ENCODE measurements at regions not wholly inside any gene's neighbourhood (a gene's known extent, or its start where the extent isn't known, plus 50 kb on each side); places are given as distances from the start of the nearest gene placed in this dataset.

DNA sequence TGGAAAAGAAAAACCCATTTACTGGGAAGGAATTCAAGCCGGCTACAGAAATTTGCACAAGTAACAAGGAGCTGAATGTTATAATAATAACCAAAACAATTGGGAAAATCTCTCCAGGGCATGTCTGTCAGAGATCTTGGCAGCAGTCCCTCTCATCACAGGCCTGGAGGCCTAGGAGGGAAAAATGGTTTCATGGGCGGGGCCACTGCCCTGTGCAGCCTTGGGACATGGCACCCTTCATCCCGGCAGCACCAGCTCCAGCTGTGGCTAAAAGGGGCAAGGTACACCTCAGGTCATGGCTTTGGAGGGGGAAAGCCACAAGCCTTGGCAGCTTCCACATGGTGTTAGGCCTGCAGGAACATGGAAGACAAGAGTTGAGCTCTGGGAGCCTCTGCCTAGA lies 513.1 kb upstream of the CNKSR2 start:
- DNase-seq, result no peak

GRCh38 chrX:20857746-20858145 lies 516.5 kb upstream of the CNKSR2 start:
- DNase-seq, result no peak

GRCh38 chrX:20838477-20838876 lies 535.7 kb upstream of the CNKSR2 start:
- DNase-seq, result no peak

- DNase-seq, result no peak
These were observed 544.3 kb upstream of the CNKSR2 start for GRCh38 chrX:20829665-20830491.

DNA sequence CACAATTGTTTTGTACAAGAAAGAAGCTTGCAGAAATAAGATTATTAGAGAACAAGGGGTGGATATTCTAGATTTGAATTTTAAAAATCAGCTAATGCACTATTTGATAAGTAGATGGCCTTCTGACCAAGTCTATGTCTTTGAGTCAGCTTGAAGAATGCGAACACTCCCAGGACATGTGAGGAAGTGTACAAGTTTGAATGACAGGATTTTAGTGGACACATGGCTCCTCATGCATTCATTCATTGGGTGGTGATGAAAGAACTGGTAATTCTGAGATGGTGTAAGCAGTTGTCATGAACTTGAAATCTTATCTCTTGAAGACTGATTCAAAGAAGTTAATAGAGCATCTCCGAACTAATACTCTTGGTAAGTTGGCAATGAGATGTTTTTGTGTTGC lies 548.2 kb upstream of the CNKSR2 start:
- DNase-seq, result no peak

DNA sequence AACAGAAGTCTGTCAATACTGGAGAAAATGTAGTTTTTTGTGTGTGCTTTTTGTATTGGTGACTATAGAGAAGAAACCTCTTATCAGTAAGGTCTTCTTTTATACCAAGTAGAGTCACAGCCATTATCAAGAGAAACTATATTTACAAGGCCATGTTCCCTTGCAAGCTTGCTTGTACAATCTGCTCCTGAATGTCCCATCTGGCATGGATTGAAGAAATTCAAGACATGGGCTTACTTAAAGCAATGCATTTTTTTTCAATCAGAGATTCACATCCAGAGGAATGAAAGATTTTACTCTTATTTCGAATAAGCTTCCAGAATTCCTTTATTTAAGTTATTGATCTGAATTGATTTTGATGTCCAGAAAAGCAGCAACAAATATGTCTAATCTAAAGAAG lies 537.3 kb upstream of the RPS6KA3 start:
- DNase-seq, result no peak

DNA sequence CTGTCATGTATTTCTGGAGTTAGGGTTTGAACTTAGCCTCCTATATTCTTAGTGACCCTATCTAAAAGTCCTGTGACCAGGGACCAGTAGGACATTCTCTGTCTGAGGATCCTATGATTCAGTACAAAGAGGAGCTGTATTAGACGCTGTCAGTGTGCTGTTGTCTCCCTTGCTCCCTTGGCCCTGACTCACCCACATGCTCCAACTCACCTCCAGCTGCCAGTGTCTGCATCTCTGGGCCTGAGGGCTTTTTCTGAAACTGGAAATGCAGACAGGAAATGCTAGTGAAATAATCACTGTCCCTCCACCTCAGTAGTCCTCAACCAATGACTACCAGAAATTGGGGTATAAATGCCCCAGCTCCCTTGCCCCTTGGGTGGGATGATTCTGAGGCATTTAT lies 535.3 kb upstream of the RPS6KA3 start:
- DNase-seq, result no peak

GRCh38 chrX:20796450-20796849 lies 529.7 kb upstream of the RPS6KA3 start:
- no peak for DNase-seq

DNA sequence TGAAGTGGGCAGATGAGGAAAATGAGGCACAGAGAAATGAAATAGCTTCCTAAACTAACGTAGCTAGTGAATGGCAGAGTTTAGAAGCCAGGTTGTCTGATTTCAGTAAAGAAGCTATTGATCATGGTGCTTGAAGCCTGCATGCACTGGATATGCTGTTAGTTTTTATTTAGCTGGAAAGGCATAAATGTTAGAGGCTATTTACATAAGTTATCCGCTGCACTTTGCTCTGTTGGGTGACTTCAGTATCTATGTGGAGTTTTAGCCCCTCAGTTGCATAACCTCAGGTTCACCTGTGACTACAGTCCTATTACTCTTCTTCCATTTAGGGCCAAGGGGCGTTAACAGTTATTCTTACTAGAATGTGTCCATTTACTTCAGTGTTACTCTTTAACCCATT lies 522.4 kb upstream of the RPS6KA3 start:
- no peak for DNase-seq

DNA sequence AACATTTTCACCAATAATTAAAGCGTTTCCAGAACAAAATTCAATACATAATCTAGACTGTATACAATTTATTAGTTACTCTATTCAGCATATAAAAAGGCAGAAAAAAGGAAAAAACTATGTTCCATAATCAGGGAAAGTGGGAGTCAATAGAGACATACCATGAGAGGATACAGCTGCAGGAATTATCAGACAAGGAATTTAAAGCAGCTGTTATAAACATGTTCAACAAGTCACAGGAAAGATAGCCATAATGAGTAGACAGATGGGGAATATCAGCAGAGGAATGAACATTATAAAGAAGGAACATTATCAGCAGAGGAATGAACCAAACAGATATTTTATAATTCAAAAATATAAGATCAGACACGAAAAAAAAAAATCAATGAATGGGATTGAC lies 500.6 kb upstream of the RPS6KA3 start:
- DNase-seq, result no peak

- no peak for DNase-seq
These were observed 489.9 kb upstream of the RPS6KA3 start for GRCh38 chrX:20756585-20756984.

DNA sequence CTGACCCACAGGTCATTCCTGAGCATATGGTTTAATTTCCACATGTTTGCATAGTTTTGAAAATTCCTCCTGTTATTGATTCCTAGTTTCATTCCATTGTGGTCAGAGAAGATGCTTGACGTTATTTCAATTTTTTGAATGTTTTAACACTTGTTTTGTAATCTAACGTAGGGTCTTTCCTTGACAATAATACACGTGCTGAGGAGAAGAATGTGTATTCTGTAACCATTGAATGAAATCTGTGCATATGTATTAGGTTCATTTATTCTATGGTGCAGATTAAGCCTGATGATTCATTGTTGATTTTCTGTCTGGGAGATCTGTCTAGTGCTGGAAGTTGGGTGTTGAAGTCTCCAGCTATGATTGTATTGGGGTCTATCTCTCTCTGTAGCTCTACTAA lies 486.4 kb upstream of the RPS6KA3 start:
- DNase-seq, result no peak

- DNase-seq, result no peak
These were observed 480.0 kb upstream of the RPS6KA3 start for GRCh38 chrX:20746690-20747089.

DNA sequence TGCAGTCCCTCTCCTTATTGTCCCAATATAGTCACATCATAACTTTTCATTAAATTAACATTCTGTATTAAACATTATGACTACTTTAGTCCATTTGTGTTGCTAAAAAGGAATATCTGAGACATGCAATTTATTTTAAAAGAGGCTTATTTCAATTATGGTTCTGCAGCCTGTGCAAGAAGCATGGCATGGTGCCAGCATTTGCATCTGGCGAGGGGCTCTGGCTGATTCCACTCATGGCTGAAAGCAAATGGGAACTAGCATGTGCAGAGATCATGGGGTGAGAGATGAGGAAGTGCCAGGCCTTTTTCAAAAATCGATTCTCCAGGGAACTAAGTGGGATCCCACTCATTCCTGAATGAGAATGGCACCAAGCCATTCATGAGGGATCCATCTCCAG lies 476.3 kb upstream of the RPS6KA3 start:
- no peak for DNase-seq

DNA sequence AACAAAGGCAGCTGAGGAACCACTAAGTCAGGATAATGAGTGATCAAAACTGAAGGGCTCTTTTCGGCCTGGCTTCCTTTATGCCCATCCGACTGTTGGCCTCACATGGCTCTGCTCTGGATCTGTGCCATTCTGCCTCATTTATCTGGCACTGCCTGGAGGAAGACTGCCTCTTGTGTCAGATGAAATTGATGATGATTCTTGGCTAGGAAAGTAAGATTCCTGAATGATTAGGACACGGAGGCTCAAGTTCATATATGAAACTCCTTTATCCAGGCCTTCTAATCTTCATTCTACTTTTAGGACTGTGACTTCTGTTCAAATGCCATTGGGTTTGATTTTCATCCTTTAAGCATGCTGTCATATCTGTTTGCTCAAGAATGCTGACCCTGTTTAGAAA lies 475.4 kb upstream of the RPS6KA3 start:
- DNase-seq, result no peak

DNA sequence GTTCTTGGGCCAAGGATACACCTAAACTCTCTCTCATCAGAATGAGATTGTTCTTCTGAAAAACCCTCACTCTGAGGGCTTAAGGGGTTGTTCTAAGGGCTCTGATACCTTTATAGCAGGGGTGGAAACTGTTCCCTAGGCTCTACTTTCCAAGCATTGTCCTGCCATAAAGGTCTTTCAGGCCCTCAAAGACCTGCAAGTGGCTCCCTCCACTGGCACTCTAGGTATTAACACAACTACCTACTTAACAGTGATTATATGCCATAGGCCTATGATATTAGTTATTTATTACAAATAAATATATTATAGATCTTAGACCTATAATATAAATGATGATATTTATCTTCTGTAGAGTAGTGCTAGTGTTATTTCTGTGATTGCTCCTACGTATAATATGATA lies 473.7 kb upstream of the RPS6KA3 start:
- no peak for DNase-seq

DNA sequence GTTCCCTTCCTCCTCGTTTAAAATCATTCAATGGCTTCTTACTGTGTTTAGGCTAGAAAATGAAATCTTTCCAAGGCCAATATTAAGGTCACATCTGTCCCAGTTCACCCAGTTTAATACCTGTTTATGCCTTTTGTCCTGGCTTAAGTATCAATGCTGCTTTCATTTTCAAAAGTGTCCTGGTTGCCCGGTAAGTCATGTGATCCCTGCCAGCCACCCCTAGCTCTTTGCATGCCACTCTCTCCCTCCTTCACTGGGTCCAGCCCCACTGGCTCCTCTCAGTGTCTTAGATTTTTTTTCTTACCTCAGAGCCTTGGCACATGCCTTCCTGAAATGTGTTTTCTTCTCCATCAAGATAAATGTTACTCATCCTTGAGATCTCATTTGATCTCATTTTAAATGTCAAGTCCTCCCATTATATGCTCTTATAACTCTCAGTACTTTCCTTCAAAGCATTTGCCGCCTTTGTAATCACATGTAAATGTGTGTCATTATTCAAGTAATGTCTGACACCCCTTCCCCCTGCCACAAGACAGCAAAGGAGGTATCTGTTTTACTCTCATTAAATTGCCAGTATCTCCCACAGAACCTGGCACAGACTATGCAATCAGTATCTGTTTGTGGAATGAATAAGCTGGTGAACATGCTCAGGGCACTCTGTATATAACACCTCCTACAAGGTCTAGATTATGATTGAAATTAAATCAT lies 472.5 kb upstream of the RPS6KA3 start:
- no peak for DNase-seq

DNA sequence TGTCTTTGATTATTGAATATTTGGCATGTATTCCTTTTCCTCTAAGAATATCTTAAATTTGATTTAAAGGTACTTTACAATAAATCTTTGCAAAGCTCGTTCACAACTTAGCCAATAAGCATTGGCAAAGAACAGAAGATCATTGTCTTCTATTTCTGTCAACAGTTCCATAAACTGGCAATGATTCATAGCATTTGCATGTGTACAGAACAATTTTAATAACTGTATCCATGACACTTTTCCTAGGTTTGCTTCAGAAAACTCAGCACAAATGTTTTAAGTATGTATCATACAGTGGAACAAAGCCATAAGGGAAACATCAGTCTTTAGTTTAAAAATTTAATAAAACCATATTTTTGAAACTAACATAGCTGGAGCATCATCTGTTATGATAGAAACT lies 462.7 kb upstream of the RPS6KA3 start:
- no peak for DNase-seq

DNA sequence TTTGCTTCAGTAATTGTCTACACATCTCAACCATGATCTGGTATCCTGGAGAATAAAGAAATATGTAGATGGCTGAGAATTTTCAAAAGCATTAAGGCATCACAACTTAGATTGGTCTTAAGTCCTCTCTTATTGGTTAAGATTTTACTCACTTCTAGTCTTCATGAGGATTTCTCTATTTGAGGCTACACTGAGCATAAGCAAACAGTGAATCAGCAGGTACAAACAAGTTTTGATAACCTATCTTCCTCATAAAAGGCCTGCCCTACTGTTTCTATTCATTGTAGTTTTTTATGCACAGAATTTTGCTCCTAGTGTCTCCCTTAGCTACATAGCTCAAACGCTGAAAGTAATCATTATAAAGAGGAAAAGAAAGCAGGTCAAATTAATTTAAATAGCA lies 460.7 kb upstream of the RPS6KA3 start:
- no peak for DNase-seq

GRCh38 chrX:20720954-20721626 lies 454.4 kb upstream of the RPS6KA3 start:
- no peak for DNase-seq

DNA sequence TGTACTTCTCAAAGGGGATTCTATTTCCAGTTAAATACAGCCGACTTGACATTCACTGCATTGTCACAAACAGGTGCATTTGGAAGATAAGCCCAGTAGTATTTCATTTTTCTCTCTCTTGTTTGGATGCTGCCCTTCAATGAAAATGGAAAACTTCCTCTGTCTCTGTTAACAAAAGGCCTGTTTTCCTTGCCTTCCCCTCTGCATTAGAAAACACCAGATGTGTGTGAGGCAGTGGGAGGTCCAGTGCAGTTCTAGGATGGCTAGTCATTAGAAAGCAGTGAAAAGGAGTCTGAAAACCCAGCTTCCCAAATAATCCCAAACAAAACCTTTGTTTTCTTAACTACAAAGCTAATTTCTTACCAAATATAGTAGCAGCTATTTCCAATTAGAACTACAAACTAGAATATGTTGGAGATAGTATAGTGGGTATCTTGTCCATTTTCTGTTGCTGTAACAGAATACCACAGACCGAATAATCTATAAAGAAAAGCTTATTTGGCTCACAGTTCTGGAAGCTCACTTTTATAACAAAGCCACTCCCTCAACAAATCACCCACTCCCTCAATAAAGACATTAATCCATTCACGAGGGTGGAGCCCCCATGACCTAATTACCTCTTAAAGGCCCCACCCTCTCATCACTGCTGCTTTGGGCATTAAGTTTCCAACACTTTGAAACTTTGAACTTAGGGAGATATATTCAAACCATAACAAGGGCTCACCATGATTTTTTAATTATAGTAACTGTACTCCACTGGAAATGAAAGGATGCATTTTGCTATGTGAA lies 452.1 kb upstream of the RPS6KA3 start:
- DNase-seq, result no peak

DNA sequence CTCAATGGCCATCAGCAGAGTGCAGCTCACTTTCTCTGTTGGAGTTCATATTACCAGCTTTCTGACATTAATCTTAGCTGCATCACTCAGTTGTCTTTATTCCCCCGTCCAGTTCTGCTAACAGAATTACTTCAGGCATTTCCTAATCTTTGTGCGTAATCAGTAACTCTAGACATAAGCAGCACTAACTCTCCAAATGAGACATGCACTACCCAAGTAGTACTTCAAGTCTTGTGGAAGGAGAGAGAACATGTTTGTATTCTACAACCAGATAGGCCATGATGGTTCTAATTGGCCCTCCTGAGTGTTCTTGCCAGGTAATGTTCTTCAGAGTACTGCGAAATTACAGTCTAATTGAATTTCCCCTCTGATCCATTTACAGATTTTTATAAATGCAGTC lies 448.5 kb upstream of the RPS6KA3 start:
- no peak for DNase-seq

- DNase-seq, result no peak
These were observed 446.1 kb upstream of the RPS6KA3 start for GRCh38 chrX:20712811-20713210.
